K562 (cell line): ENCODE measurements at regions not wholly inside any gene's neighbourhood (a gene's known extent, or its start where the extent isn't known, plus 50 kb on each side); places are given as distances from the start of the nearest gene placed in this dataset.

ENCODE experiments used
- CEBPZ ChIP-seq: fragments of 150-350 bp; IDR thresholded peaks from 2 replicates; pipeline ENCODE4 v1.6.1; 2014; ENCODE audit warnings: low read depth, mild to moderate bottlenecking, low read length, borderline replicate concordance
- CTCF ChIP-seq, 3 experiments: IDR thresholded peaks in 2 of 3; conservative IDR thresholded peaks in 1 of 3; 2 replicates each; pipeline ENCODE4 v1.5.1; 2011 to 2012; ENCODE audit warnings: low read length in 3 of 3, mild to moderate bottlenecking in 3 of 3, control low read depth in 2 of 3, improper control_type of control experiment in 1 of 3, inconsistent platforms in 1 of 3, low read depth in 1 of 3, mixed read lengths in 1 of 3, moderate library complexity in 1 of 3; ENCODE audit not compliant: insufficient read depth in 2 of 3
- SMAD3 ChIP-seq: fragments of 450-650 bp; formaldehyde crosslinking; conservative IDR thresholded peaks from 2 replicates; pipeline ENCODE4 v1.4.0; 2020; ENCODE audit warnings: mild to moderate bottlenecking

- no peak for TF ChIP-seq CEBPZ
- TF ChIP-seq SMAD3 (CRISPR knock-in tag), result no peak
- TF ChIP-seq CTCF (IDR thresholded peaks at IDR 0.05 in 2 of 3, conservative IDR thresholded peaks at IDR 0.05 in 1 of 3; ENCODE audit: insufficient read depth in 2 of 3, low read depth in 1 of 3, low read length in 3 of 3), result no peak
These were observed 826.3 kb downstream of the BCL11A start for GRCh38 chr2:59727121-59727590.
